HFF-Myc (cell line): ENCODE measurements at regions not wholly inside any gene's neighbourhood (a gene's known extent, or its start where the extent isn't known, plus 50 kb on each side); places are given as distances from the start of the nearest gene placed in this dataset.

Experiments used
- DNase-seq: peaks from one replicate; pipeline ENCODE4 v3.0.0-alpha.2; 2011; ENCODE audit warnings: low read depth; ENCODE audit errors: extremely low read depth
- H3K4me3 ChIP-seq: replicated peaks from 2 replicates; pipeline ENCODE4 v1.5.1; 2011; ENCODE audit warnings: low read depth, mild to moderate bottlenecking, control low read depth, low read length
- CTCF ChIP-seq: IDR thresholded peaks from 2 replicates; pipeline ENCODE4 v1.5.1; 2012; ENCODE audit warnings: mild to moderate bottlenecking, low read depth, low read length, control low read depth; ENCODE audit errors: missing control alignments

- no peak for DNase-seq
- H3K4me3 ChIP-seq: no peak overlapping the region
- TF ChIP-seq CTCF: no peak
Measured at GRCh38 chr13:99132295-99132835, 68.3 kb upstream of the UBAC2 start.

GRCh38 chr13:99133230-99133629 is 67.4 kb upstream of the UBAC2 start:
- no peak overlapping the region for H3K4me3 ChIP-seq

GRCh38 chr13:99133848-99134247 is 66.8 kb upstream of the UBAC2 start:
- no peak for TF ChIP-seq CTCF
- no peak overlapping the region for H3K4me3 ChIP-seq
- DNase-seq: no peak

More at GRCh38 chr13:99133230-99133629, 67.4 kb upstream of the UBAC2 start:
- TF ChIP-seq CTCF: no peak
- DNase-seq: no peak

GRCh38 chr13:99135591-99135990 is 65.1 kb upstream of the UBAC2 start:
- no peak overlapping the region for H3K4me3 ChIP-seq
- DNase-seq: no peak
- TF ChIP-seq CTCF: no peak

GRCh38 chr13:99136427-99136954 is 64.2 kb upstream of the UBAC2 start:
- no peak for TF ChIP-seq CTCF
- no peak for DNase-seq
- H3K4me3 ChIP-seq: no peak overlapping the region

GRCh38 chr13:99140831-99141230 is 59.8 kb upstream of the UBAC2 start:
- no peak for DNase-seq
- H3K4me3 ChIP-seq: no peak overlapping the region
- TF ChIP-seq CTCF: no peak

- no peak for DNase-seq
- TF ChIP-seq CTCF: no peak
- H3K4me3 ChIP-seq: no peak overlapping the region
Measured at GRCh38 chr13:99143904-99144303, 56.8 kb upstream of the UBAC2 start.
